Parathyroid adenoma (tissue), 2 donors: ENCODE measurements at regions not wholly inside any gene's neighbourhood (a gene's known extent, or its start where the extent isn't known, plus 50 kb on each side); places are given as distances from the start of the nearest gene placed in this dataset.

Experiments
- H2AFZ ChIP-seq: fragments of 300-600 bp; sonication (generic); one replicate; pipeline ENCODE4 v1.7.0; 2017; ENCODE audit warnings: antibody characterized with exemption, mild to moderate bottlenecking
- H3K27ac ChIP-seq: fragments of 300-600 bp; sonication (generic); one replicate; pipeline ENCODE4 v1.7.0; 2017
- H3K27me3 ChIP-seq: fragments of 300-600 bp; sonication (generic); one replicate; pipeline ENCODE4 v1.7.0; 2017; ENCODE audit warnings: low read length; ENCODE audit not compliant: control insufficient read depth, insufficient read depth
- H3K36me3 ChIP-seq: fragments of 300-600 bp; sonication (generic); one replicate; pipeline ENCODE4 v1.7.0; 2017; ENCODE audit warnings: low read length; ENCODE audit not compliant: control insufficient read depth, insufficient read depth
- H3K4me1 ChIP-seq: fragments of 300-600 bp; sonication (generic); one replicate; pipeline ENCODE4 v1.7.0; 2017; ENCODE audit warnings: control low read depth
- H3K4me2 ChIP-seq: fragments of 300-600 bp; sonication (generic); one replicate; pipeline ENCODE4 v1.7.0; 2017; ENCODE audit warnings: low read length
- H3K4me3 ChIP-seq: fragments of 300-600 bp; sonication (generic); one replicate; pipeline ENCODE4 v1.7.0; 2017; ENCODE audit warnings: low read depth, low read length
- H3K79me2 ChIP-seq: fragments of 300-600 bp; sonication (generic); one replicate; pipeline ENCODE4 v1.7.0; 2017; ENCODE audit warnings: control low read depth
- H3K9ac ChIP-seq: fragments of 300-600 bp; sonication (generic); one replicate; pipeline ENCODE4 v1.7.0; 2017; ENCODE audit warnings: mild to moderate bottlenecking
- H3K9me3 ChIP-seq: fragments of 300-600 bp; sonication (generic); one replicate; pipeline ENCODE4 v1.7.0; 2017; ENCODE audit warnings: low read length; ENCODE audit not compliant: control insufficient read depth
- TF ChIP-seq, protein P1 (sequence below): fragments of 300-600 bp; sonication (generic); IDR thresholded peaks from one replicate; pipeline ENCODE4 v1.7.0; 2017; ENCODE audit warnings: antibody characterized with exemption, mild to moderate bottlenecking
- donor health status: primary hyperparathyroidism.

- no peak overlapping the region for H3K9ac ChIP-seq
- H3K4me3 ChIP-seq = no peak overlapping the region
- H3K36me3 ChIP-seq = no peaks in the 10 kb centered on the region
- no peaks in the 10 kb centered on the region for H3K27me3 ChIP-seq
- no peak overlapping the region for H2AFZ ChIP-seq
- H3K27ac ChIP-seq = no peak overlapping the region
- H3K4me2 ChIP-seq = no peak overlapping the region
- TF ChIP-seq, protein P1, sequence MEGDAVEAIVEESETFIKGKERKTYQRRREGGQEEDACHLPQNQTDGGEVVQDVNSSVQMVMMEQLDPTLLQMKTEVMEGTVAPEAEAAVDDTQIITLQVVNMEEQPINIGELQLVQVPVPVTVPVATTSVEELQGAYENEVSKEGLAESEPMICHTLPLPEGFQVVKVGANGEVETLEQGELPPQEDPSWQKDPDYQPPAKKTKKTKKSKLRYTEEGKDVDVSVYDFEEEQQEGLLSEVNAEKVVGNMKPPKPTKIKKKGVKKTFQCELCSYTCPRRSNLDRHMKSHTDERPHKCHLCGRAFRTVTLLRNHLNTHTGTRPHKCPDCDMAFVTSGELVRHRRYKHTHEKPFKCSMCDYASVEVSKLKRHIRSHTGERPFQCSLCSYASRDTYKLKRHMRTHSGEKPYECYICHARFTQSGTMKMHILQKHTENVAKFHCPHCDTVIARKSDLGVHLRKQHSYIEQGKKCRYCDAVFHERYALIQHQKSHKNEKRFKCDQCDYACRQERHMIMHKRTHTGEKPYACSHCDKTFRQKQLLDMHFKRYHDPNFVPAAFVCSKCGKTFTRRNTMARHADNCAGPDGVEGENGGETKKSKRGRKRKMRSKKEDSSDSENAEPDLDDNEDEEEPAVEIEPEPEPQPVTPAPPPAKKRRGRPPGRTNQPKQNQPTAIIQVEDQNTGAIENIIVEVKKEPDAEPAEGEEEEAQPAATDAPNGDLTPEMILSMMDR = no peak
- no peaks in the 10 kb centered on the region for H3K4me1 ChIP-seq
- no peaks in the 10 kb centered on the region for H3K9me3 ChIP-seq
- H3K79me2 ChIP-seq = no peaks in the 10 kb centered on the region
Measured at GRCh38 chr12:116453631-116454030, 105.5 kb upstream of the MAP1LC3B2 start.

DNA sequence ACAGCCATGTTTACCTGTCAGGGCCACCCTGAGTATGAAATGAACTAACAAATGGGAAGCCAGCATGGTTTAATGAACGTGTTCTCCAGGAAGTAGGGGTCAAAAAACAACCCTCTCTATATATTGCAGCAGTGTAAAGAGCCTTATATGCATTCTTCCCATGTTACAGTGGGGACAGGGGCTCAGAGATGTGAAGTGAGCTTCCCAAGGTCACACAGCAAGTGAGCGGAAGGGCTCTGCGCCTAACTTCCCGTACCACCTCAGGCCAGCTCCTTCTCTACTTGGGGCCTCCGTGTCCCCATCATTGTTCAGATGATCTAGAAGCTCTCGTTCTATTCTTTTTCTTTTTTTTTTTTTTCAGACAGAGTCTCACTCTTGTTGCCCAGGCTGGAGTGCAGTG, 105.1 kb upstream of the MAP1LC3B2 start:
- TF ChIP-seq, protein P1 = no peak
- H3K9me3 ChIP-seq = no peaks in the 10 kb centered on the region
- no peak overlapping the region for H3K4me3 ChIP-seq
- H3K27ac ChIP-seq = no peak overlapping the region
- no peaks in the 10 kb centered on the region for H3K27me3 ChIP-seq
- H3K36me3 ChIP-seq = no peaks in the 10 kb centered on the region
- no peak overlapping the region for H3K4me2 ChIP-seq
- no peak overlapping the region for H2AFZ ChIP-seq
- no peaks in the 10 kb centered on the region for H3K4me1 ChIP-seq
- no peak overlapping the region for H3K9ac ChIP-seq
- no peaks in the 10 kb centered on the region for H3K79me2 ChIP-seq

DNA sequence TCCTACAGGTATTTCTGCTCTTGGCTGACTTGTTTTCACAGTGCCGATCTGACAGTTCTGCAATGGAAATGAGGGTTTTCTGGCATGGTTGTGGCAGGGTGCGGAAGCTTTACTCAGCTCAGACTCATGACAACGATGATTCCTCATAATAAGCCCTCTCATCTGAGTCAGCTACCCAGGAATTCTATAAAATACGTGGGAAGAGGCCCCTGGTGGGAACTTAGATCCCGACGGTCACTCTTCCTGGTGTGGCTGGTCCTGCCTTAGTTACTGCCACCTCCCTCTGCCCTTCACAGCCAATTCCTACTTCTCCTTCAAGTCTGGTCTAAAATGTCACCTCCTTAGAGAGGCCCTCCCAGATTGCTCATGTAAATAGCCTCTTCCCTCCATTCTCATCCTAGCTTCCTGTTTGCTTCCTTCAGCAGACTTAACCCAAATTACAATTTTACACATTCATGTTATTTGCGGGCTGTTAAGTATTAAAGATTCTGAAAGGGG, 104.2 kb upstream of the MAP1LC3B2 start:
- Histone ChIP-seq H3K27me3 (no peaks in the 10 kb centered on the region), H3K9ac (no peak overlapping the region), H3K9me3 (no peaks in the 10 kb centered on the region), H3K36me3 (no peaks in the 10 kb centered on the region), H3K4me2 (no peak overlapping the region), H3K79me2 (no peaks in the 10 kb centered on the region), H2AFZ (no peak overlapping the region), H3K4me1 (no peaks in the 10 kb centered on the region), H3K4me3 (no peak overlapping the region), H3K27ac (peak overlapping the region; percentile 66)
- TF ChIP-seq, protein P1 = no peak

GRCh38 chr12:116455540-116456329, 103.4 kb upstream of the MAP1LC3B2 start:
- Histone ChIP-seq H3K9ac (no peak overlapping the region), H3K27ac (peak overlapping the region; percentile 66), H3K36me3 (no peaks in the 10 kb centered on the region)

More at GRCh38 chr12:116455540-116456329, 103.4 kb upstream of the MAP1LC3B2 start:
- Histone ChIP-seq H3K9me3 (no peaks in the 10 kb centered on the region), H3K79me2 (no peaks in the 10 kb centered on the region), H3K4me2 (no peak overlapping the region), H3K4me3 (no peak overlapping the region), H3K4me1 (no peaks in the 10 kb centered on the region), H2AFZ (peak overlapping the region; percentile 11), H3K27me3 (no peaks in the 10 kb centered on the region)
- TF ChIP-seq, protein P1 = no peak
